Ectodermal cell (in vitro differentiated cells): ENCODE measurements at regions not wholly inside any gene's neighbourhood (a gene's known extent, or its start where the extent isn't known, plus 50 kb on each side); places are given as distances from the start of the nearest gene placed in this dataset.
"Not testable (repeated sequence)": the region's sequence is repeated elsewhere in the genome, so short reads cannot be mapped to it uniquely, and the experiment has no call there.

Experiments
- H3K27ac ChIP-seq: 2 replicates; pipeline ENCODE4 v1.7.0; 2013; ENCODE audit warnings: mild to moderate bottlenecking, low read depth, low read length; ENCODE audit not compliant: insufficient read depth, poor library complexity, severe bottlenecking
- H3K27me3 ChIP-seq: 2 replicates; pipeline ENCODE4 v1.7.0; 2013; ENCODE audit warnings: mild to moderate bottlenecking, low read length; ENCODE audit not compliant: insufficient read depth, control insufficient read depth, poor library complexity, severe bottlenecking
- H3K36me3 ChIP-seq: one replicate; pipeline ENCODE4 v1.7.0; 2013; ENCODE audit warnings: low read length; ENCODE audit not compliant: control insufficient read depth, insufficient read depth
- H3K4me1 ChIP-seq: one replicate; pipeline ENCODE4 v1.7.0; 2013; ENCODE audit warnings: low read length; ENCODE audit not compliant: control insufficient read depth, insufficient read depth
- H3K4me3 ChIP-seq: 2 replicates; pipeline ENCODE4 v1.7.0; 2013; ENCODE audit warnings: low read depth, low read length, control low read depth; ENCODE audit not compliant: insufficient read depth
- H3K9me3 ChIP-seq: 2 replicates; pipeline ENCODE4 v1.7.0; 2013; ENCODE audit warnings: mild to moderate bottlenecking, low read length, moderate library complexity; ENCODE audit not compliant: control insufficient read depth
- WGBS, 2 experiments: methylation state at CpG; one replicate each; pipeline ENCODE4 v1.1.7; 2013; ENCODE audit warnings: missing lambda C conversion rate in 2 of 2; 5-methylcytosine and 5-hydroxymethylcytosine counted together

- H3K27me3 ChIP-seq, result no peaks in the 10 kb centered on the region
- H3K36me3 ChIP-seq, result no peaks in the 10 kb centered on the region
- no peak overlapping the region for H3K27ac ChIP-seq
- H3K9me3 ChIP-seq, result no peaks in the 10 kb centered on the region
- H3K4me3 ChIP-seq, result no peak overlapping the region
- 82 to 85% methylated on average over 5 of the region's 5 CpGs for WGBS, 2 experiments
- H3K4me1 ChIP-seq, result no peaks in the 10 kb centered on the region
These were observed 403.0 kb upstream of the HS3ST1 start for GRCh38 chr4:11831739-11832138.

- Histone ChIP-seq H3K9me3 (no peaks in the 10 kb centered on the region), H3K4me1 (peaks cover 10% of the 10 kb centered on the region), H3K4me3 (no peak overlapping the region), H3K27me3 (no peaks in the 10 kb centered on the region), H3K36me3 (no peaks in the 10 kb centered on the region), H3K27ac (no peak overlapping the region)
- WGBS, 2 experiments, result 95 to 96% methylated on average over 2 of the region's 2 CpGs
These were observed 395.9 kb upstream of the HS3ST1 start for GRCh38 chr4:11824566-11824965.

GRCh38 chr4:11821772-11822430 is 393.2 kb upstream of the HS3ST1 start:
- H3K27me3 ChIP-seq, result no peaks in the 10 kb centered on the region

GRCh38 chr4:11817088-11817487 is 388.4 kb upstream of the HS3ST1 start:
- H3K4me3 ChIP-seq, result no peak overlapping the region
- no peaks in the 10 kb centered on the region for H3K9me3 ChIP-seq
- H3K27ac ChIP-seq, result no peak overlapping the region
- peaks cover 10% of the 10 kb centered on the region for H3K4me1 ChIP-seq
- no peaks in the 10 kb centered on the region for H3K27me3 ChIP-seq
- no peaks in the 10 kb centered on the region for H3K36me3 ChIP-seq

More at GRCh38 chr4:11821772-11822430, 393.2 kb upstream of the HS3ST1 start:
- Histone ChIP-seq H3K4me1 (peaks cover 10% of the 10 kb centered on the region), H3K27ac (no peak overlapping the region), H3K9me3 (no peaks in the 10 kb centered on the region), H3K36me3 (no peaks in the 10 kb centered on the region), H3K4me3 (no peak overlapping the region)
- WGBS, 2 experiments, result 12 to 17% methylated on average over 2 of the region's 2 CpGs

GRCh38 chr4:11814758-11815157 is 386.1 kb upstream of the HS3ST1 start:
- Histone ChIP-seq H3K27ac (no peak overlapping the region), H3K4me1 (peaks cover 10% of the 10 kb centered on the region), H3K27me3 (no peaks in the 10 kb centered on the region), H3K4me3 (no peak overlapping the region), H3K36me3 (no peaks in the 10 kb centered on the region), H3K9me3 (no peaks in the 10 kb centered on the region)
- 78 to 84% methylated on average over 1 to 2 of the region's 2 CpGs for WGBS, 2 experiments

- no peaks in the 10 kb centered on the region for H3K36me3 ChIP-seq
- H3K27me3 ChIP-seq, result no peaks in the 10 kb centered on the region
- no peak overlapping the region for H3K27ac ChIP-seq
- peaks cover 10% of the 10 kb centered on the region for H3K4me1 ChIP-seq
- H3K9me3 ChIP-seq, result no peaks in the 10 kb centered on the region
- no peak overlapping the region for H3K4me3 ChIP-seq
- WGBS, 2 experiments, result 84 to 89% methylated on average over 1 of the region's 1 CpG
These were observed 385.3 kb upstream of the HS3ST1 start for GRCh38 chr4:11813951-11814446.

- WGBS, 2 experiments, result 53 to 60% methylated on average over 3 of the region's 3 CpGs
- H3K4me3 ChIP-seq, H3K27ac ChIP-seq, H3K27me3 ChIP-seq, H3K9me3 ChIP-seq, H3K4me1 ChIP-seq, H3K36me3 ChIP-seq: not testable (repeated sequence)
These were observed 382.8 kb upstream of the HS3ST1 start for GRCh38 chr4:11811521-11811920.

GRCh38 chr4:11805842-11806241 is 377.1 kb upstream of the HS3ST1 start:
- 80 to 85% methylated on average over 1 of the region's 1 CpG for WGBS, 2 experiments
- no peak overlapping the region for H3K27ac ChIP-seq
- H3K9me3 ChIP-seq, result no peaks in the 10 kb centered on the region
- H3K27me3 ChIP-seq, result no peaks in the 10 kb centered on the region
- no peaks in the 10 kb centered on the region for H3K36me3 ChIP-seq
- H3K4me1 ChIP-seq, result no peaks in the 10 kb centered on the region
- no peak overlapping the region for H3K4me3 ChIP-seq

GRCh38 chr4:11801466-11802446 is 373.1 kb upstream of the HS3ST1 start:
- Histone ChIP-seq H3K27ac (no peak overlapping the region), H3K4me3 (no peak overlapping the region)
- WGBS, 2 experiments, result 86 to 93% methylated on average over 5 to 7 of the region's 7 CpGs

GRCh38 chr4:11799196-11799595 is 370.5 kb upstream of the HS3ST1 start:
- 85 to 87% methylated on average over 1 of the region's 1 CpG for WGBS, 2 experiments
- H3K4me1 ChIP-seq, result no peaks in the 10 kb centered on the region

More at GRCh38 chr4:11801466-11802446, 373.1 kb upstream of the HS3ST1 start:
- no peaks in the 10 kb centered on the region for H3K4me1 ChIP-seq
- no peaks in the 10 kb centered on the region for H3K9me3 ChIP-seq
- H3K36me3 ChIP-seq, result no peaks in the 10 kb centered on the region
- H3K27me3 ChIP-seq, result no peaks in the 10 kb centered on the region

More at GRCh38 chr4:11799196-11799595, 370.5 kb upstream of the HS3ST1 start:
- Histone ChIP-seq H3K27me3 (no peaks in the 10 kb centered on the region), H3K27ac (no peak overlapping the region), H3K9me3 (no peaks in the 10 kb centered on the region), H3K36me3 (no peaks in the 10 kb centered on the region), H3K4me3 (no peak overlapping the region)
